ENCODE measurements at regions not wholly inside any gene's neighbourhood (a gene's known extent, or its start where the extent isn't known, plus 50 kb on each side); places are given as distances from the start of the nearest gene placed in this dataset.
A peak's percentile ranks its signal among the peaks of the same experiment; 100 is the strongest.

GRCh38 chr6:37559050-37559449, 59.4 kb upstream of the CCDC167 start:
- Histone ChIP-seq H2AFZ (replicated peaks; ENCODE audit: low read length, poor library complexity) (peak overlapping the region; percentile 23), H2BK15ac (ENCODE audit: low read depth, low read length) (no peak overlapping the region), H3K36me3 (ENCODE audit: control insufficient read depth, insufficient read depth, low read length) (no peaks in the 10 kb centered on the region), H4K8ac (ENCODE audit: low read depth in 2 of 2, low read length in 2 of 2) (no peak overlapping the region), H2AK5ac (ENCODE audit: low read depth, low read length) (no peak overlapping the region), H3K23ac (ENCODE audit: low read depth, low read length) (no peak overlapping the region), H3K4me3 (ENCODE audit: insufficient read depth, low read depth, low read length) (no peak overlapping the region), H3K56ac (ENCODE audit: extremely low read depth, insufficient read depth, low read length) (no peak overlapping the region), H3K9me1 (ENCODE audit: insufficient read depth, low read length) (peaks cover 4% of the 10 kb centered on the region; the same call in 1 of the 2 replicates), H3K79me1 (ENCODE audit: low read depth in 1 of 2, low read length in 2 of 2) (no peaks in the 10 kb centered on the region), H3K14ac (replicated peaks; ENCODE audit: low read depth, low read length) (no peak overlapping the region), H2AK9ac (replicated peaks; ENCODE audit: low read depth, low read length, poor library complexity) (peak overlapping the region; percentile 9), H3K18ac (ENCODE audit: low read depth, low read length) (no peak overlapping the region), H4K5ac (ENCODE audit: low read depth, low read length) (no peak overlapping the region), H4K91ac (ENCODE audit: insufficient read depth, low read depth, low read length) (no peak overlapping the region), H3K4ac (ENCODE audit: low read depth, low read length) (no peak overlapping the region), H3K9me3 (ENCODE audit: control insufficient read depth, insufficient read depth, low read length) (peaks cover 3% of the 10 kb centered on the region), H3K27me3 (ENCODE audit: control insufficient read depth, insufficient read depth, low read length) (peaks cover 17% of the 10 kb centered on the region), H2BK120ac (ENCODE audit: low read depth, low read length) (no peak overlapping the region), H3K4me1 (ENCODE audit: control insufficient read depth, insufficient read depth, low read length) (peaks cover 8% of the 10 kb centered on the region), H3K9ac (ENCODE audit: low read depth, low read length) (no peak overlapping the region), H2BK5ac (ENCODE audit: low read depth, low read length, poor library complexity, severe bottlenecking) (no peak overlapping the region), H4K20me1 (ENCODE audit: insufficient read depth, low read length) (no peaks in the 10 kb centered on the region), H3K4me2 (ENCODE audit: low read depth, low read length) (no peak overlapping the region), H2BK20ac (ENCODE audit: low read depth, low read length) (no peak overlapping the region), H3K27ac (ENCODE audit: insufficient read depth, low read length) (no peak overlapping the region)
- in situ Hi-C loops (cut with MboI; ENCODE audit: low sequenced_read_pairs): no loop called here
- POLR2A ChIA-PET (ENCODE audit: unreplicated experiment): no interaction called here
- dilution Hi-C loops (cut with HindIII; ENCODE audit: low sequenced_read_pairs, unreplicated experiment): no loop called here
- intact Hi-C loops (cut with micrococcal nuclease): no loop called here
- no TSS peak for BruUV-seq (replicated peaks)
- CTCF ChIA-PET: no interaction called here
- DNase-seq (no peak), ATAC-seq (ENCODE audit: low read depth) (no peak)
- no peak for TF ChIP-seq MAZ (IDR thresholded peaks at IDR 0.05; ENCODE audit: borderline replicate concordance, low read depth, low read length)
- TF ChIP-seq RAD21 (IDR thresholded peaks at IDR 0.05; ENCODE audit: low read length): no peak
- TF ChIP-seq ELK1 (IDR thresholded peaks at IDR 0.05; ENCODE audit: borderline replicate concordance, low read depth, low read length): no peak
- no CpG with 5 or more reads among the region's 6 CpGs for WGBS, 2 experiments (ENCODE audit: extremely low coverage in 2 of 2, insufficient read length in 1 of 2)
